GM06990 (cell line): ENCODE measurements at regions not wholly inside any gene's neighbourhood (a gene's known extent, or its start where the extent isn't known, plus 50 kb on each side); places are given as distances from the start of the nearest gene placed in this dataset.

ENCODE experiments used
- DNase-seq: peaks from one replicate; pipeline ENCODE4 v3.0.0-alpha.2; 2011; ENCODE audit not compliant: insufficient read length; ENCODE audit errors: extremely low read depth
- H3K27me3 ChIP-seq: replicated peaks from 2 replicates; pipeline ENCODE4 v1.6.0; 2011; ENCODE audit warnings: low read length; ENCODE audit not compliant: control insufficient read depth, insufficient read depth
- H3K36me3 ChIP-seq: 2 replicates; pipeline ENCODE4 v1.5.1; 2011; ENCODE audit warnings: low read length; ENCODE audit not compliant: control insufficient read depth, insufficient read depth
- H3K4me3 ChIP-seq: replicated peaks from 2 replicates; pipeline ENCODE4 v1.5.1; 2011; ENCODE audit warnings: low read depth, mild to moderate bottlenecking, control low read depth, low read length
- TF ChIP-seq, protein P1 (sequence below): IDR thresholded peaks from 2 replicates; pipeline ENCODE4 v1.5.1; 2011; ENCODE audit warnings: low read length, control low read depth, mild to moderate bottlenecking, inconsistent platforms; ENCODE audit not compliant: insufficient read depth, poor library complexity, severe bottlenecking

DNA sequence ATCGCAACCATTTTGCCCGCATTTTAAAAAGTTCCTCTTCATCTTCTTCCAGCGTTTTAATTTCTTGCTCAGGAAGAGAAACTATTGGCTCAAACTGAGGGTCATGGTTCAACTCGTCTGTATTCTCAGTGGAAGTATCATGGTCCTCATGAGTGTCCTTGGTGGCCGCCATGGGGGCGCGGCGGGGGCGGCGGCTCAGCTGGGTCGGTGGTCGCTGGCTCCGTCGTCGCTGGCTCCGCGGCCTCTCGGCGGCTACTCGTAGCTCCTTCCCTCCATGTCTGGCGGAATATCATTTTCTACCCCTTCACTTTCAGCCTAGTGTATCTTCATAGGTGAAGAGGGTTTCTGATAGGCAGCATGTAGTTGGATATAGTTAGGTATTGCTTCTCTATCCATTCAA is 492.0 kb upstream of the MAGEB18 start:
- no peaks in the 10 kb centered on the region for H3K36me3 ChIP-seq
- TF ChIP-seq, protein P1, sequence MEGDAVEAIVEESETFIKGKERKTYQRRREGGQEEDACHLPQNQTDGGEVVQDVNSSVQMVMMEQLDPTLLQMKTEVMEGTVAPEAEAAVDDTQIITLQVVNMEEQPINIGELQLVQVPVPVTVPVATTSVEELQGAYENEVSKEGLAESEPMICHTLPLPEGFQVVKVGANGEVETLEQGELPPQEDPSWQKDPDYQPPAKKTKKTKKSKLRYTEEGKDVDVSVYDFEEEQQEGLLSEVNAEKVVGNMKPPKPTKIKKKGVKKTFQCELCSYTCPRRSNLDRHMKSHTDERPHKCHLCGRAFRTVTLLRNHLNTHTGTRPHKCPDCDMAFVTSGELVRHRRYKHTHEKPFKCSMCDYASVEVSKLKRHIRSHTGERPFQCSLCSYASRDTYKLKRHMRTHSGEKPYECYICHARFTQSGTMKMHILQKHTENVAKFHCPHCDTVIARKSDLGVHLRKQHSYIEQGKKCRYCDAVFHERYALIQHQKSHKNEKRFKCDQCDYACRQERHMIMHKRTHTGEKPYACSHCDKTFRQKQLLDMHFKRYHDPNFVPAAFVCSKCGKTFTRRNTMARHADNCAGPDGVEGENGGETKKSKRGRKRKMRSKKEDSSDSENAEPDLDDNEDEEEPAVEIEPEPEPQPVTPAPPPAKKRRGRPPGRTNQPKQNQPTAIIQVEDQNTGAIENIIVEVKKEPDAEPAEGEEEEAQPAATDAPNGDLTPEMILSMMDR, result no peak
- H3K4me3 ChIP-seq, result no peak overlapping the region
- DNase-seq, result no peak
- H3K27me3 ChIP-seq, result no peaks in the 10 kb centered on the region

DNA sequence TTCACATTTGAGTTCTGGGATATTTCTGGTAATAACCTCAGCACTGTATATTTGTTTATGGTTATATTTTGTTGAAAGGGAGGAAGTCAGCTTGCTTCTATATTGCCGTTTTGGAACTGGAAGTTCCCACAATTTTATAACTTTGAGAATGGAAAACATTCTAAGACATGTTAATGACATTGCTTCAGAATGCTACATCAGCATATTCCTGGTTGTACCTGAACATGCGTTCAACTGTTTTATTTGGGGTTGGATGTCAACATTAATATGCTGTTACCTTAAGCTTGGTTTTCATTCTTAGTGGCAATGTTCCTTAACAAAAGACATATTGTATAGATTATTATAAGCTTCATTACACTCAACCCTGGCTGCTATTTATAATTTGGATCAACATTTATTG is 489.4 kb upstream of the MAGEB18 start:
- TF ChIP-seq, protein P1, result no peak
- no peak for DNase-seq
- H3K4me3 ChIP-seq, result no peak overlapping the region
- no peaks in the 10 kb centered on the region for H3K36me3 ChIP-seq
- H3K27me3 ChIP-seq, result no peaks in the 10 kb centered on the region

DNA sequence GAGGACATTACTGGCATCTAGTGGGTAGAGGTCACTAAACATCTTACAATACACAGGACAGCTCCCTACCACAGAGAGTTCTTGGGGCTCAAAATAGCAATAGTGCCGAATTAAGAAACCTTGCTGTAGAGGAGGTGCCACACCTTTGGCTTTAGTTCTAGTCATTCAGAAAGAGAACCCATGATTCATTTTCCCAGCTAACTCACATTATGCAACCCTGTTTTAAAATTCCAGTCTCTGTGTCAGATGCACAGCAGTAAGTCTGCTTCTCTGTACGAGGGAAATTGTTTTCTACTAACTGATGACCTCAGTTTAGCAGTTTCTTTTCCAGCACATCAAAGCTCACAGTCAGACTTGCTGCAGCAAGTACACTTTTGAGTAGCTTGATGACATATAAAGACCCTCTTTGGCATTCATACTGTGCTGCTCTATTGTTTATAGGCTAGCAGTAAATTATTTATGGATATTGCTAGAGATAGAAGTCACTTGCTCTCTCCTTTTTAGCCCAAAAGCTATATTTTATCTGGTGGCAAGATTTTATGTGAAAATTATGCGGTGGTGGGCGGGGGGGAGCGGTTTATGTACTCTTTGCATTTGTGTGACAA is 487.8 kb upstream of the MAGEB18 start:
- Histone ChIP-seq H3K27me3 (no peaks in the 10 kb centered on the region), H3K4me3 (no peak overlapping the region), H3K36me3 (no peaks in the 10 kb centered on the region)
- TF ChIP-seq, protein P1, result no peak
- no peak for DNase-seq

DNA sequence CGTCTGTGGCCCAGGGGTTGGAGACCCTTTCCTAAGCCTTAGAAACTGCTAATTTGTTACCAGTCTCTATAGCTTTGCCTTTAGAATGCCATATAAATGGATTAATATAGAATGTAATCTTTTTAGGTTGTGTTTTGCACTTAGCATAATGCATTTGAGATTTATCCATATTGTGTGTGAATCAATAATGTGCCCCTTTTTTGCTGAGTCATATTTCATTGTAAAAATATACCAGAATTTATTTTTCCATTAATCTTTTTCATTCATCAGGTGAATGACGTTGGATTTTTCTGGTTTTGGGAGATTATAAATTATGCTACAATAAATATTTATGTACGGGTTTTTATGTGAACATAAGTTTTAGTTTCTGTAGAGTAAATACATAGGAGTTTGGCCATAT is 478.8 kb upstream of the MAGEB18 start:
- DNase-seq, result no peak

DNA sequence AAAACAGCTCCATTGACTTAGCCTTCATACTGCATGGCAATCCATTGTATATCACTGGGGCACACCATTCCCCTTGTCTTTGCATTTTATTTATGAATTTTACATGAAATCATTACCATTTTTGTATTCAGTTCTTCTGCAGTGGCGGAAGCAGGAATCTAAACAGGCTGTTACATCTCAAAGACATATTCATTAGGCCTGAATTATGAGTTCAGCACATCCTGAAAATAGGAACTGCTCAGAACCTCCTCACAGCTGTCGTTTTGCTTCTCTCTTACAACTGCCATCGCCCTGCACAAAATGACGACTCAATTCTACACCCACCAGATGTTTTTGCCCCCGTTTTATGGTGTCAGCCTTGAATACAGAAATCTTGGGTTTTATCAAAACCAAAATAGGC is 474.4 kb upstream of the MAGEB18 start:
- H3K4me3 ChIP-seq, result no peak overlapping the region
- TF ChIP-seq, protein P1, result no peak
- H3K36me3 ChIP-seq, result no peaks in the 10 kb centered on the region
- no peak for DNase-seq
- H3K27me3 ChIP-seq, result no peaks in the 10 kb centered on the region

More for the DNA sequence above, 478.8 kb upstream of the MAGEB18 start:
- Histone ChIP-seq H3K4me3 (no peak overlapping the region), H3K27me3 (no peaks in the 10 kb centered on the region), H3K36me3 (no peaks in the 10 kb centered on the region)
- TF ChIP-seq, protein P1, result no peak

DNA sequence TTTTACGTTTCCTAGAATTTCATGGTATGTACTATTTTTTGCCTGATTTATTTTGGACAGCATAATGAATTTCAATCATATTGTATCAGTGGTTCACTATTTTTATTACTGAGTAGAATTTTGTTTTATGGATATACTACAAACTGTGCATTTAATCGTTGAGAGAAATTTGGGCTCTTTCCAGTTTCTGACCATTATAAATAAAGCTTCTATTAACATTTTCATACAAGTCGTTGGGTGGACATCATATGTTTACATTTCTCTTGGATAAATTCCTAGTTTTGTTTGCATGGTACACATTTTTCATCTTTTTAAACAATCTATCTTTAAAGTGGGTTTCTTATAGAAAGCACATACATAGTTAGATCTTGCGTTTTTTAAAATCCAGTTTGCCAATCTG is 472.7 kb upstream of the MAGEB18 start:
- no peaks in the 10 kb centered on the region for H3K27me3 ChIP-seq
- TF ChIP-seq, protein P1, result no peak

More for the DNA sequence above, 472.7 kb upstream of the MAGEB18 start:
- Histone ChIP-seq H3K4me3 (no peak overlapping the region), H3K36me3 (no peaks in the 10 kb centered on the region)
- DNase-seq, result no peak
